B cell (primary cell): ENCODE measurements at regions not wholly inside any gene's neighbourhood (a gene's known extent, or its start where the extent isn't known, plus 50 kb on each side); places are given as distances from the start of the nearest gene placed in this dataset.

Experiments used
- ATAC-seq: fragments of 200-7000 bp; cut with Tn5 transposase; one replicate; pipeline ENCODE4 v1.10.0; 2021; ENCODE audit warnings: low read depth, mild to moderate bottlenecking, moderate number of reproducible peaks, moderate library complexity
- CTCF ChIA-PET: fragments of 350-600 bp; sonication (Branson Sonifier 250); formaldehyde crosslinking; loops from one replicate; lab custom pipeline; 2021; ENCODE audit warnings: antibody characterized with exemption, inconsistent platforms; lab: Charles Lee
- POLR2A ChIA-PET: fragments of 350-600 bp; sonication (Branson Sonifier 250); formaldehyde crosslinking; loops from one replicate; lab custom pipeline; 2021; ENCODE audit warnings: antibody characterized with exemption; lab: Charles Lee
- DNase-seq: peaks from one replicate; pipeline ENCODE4 v3.0.0; 2013
- H2AFZ ChIP-seq: 2 replicates; pipeline ENCODE4 v1.6.1; 2012; ENCODE audit warnings: mild to moderate bottlenecking, low read depth, low read length; ENCODE audit not compliant: insufficient read depth, poor library complexity, severe bottlenecking
- H3K27ac ChIP-seq, 2 donors: 1 replicate in 1 of 2; 2 replicates in 1 of 2; pipeline ENCODE4 v1.5.1; 2012 to 2013; ENCODE audit warnings: low read length in 2 of 2, mild to moderate bottlenecking in 2 of 2, moderate library complexity in 1 of 2
- H3K27me3 ChIP-seq, 4 experiments: fragments of 200-600 bp in 1 of 4; sonication (generic) in 1 of 4; replicated peaks in 1 of 4; 1 replicate in 2 of 4; 2 replicates in 2 of 4; pipeline versions ENCODE4 v1.6.1 to v1.7.0; 2013 to 2016; ENCODE audit warnings: low read length in 3 of 4, mild to moderate bottlenecking in 2 of 4, mixed read lengths in 1 of 4, moderate library complexity in 1 of 4; ENCODE audit not compliant: insufficient read depth in 4 of 4, control insufficient read depth in 3 of 4; ENCODE audit errors: control extremely low read depth in 1 of 4
- H3K36me3 ChIP-seq, 2 experiments: replicated peaks in 1 of 2; 1 replicate in 1 of 2; 2 replicates in 1 of 2; pipeline versions ENCODE4 v1.6.1 to v1.7.1; 2013; ENCODE audit warnings: low read length in 1 of 2; ENCODE audit not compliant: insufficient read depth in 2 of 2, control insufficient read depth in 1 of 2; ENCODE audit errors: control extremely low read depth in 1 of 2, extremely low read depth in 1 of 2
- H3K4me1 ChIP-seq, 2 donors: fragments of 200-600 bp in 1 of 2; sonication (generic) in 1 of 2; 1 replicate in 1 of 2; 2 replicates in 1 of 2; pipeline versions ENCODE4 v1.5.1 to v1.6.1; 2013 to 2017; ENCODE audit warnings: low read length in 2 of 2; ENCODE audit not compliant: control insufficient read depth in 2 of 2, insufficient read depth in 2 of 2
- H3K4me2 ChIP-seq: replicated peaks from 2 replicates; pipeline ENCODE3; 2012; ENCODE audit warnings: mild to moderate bottlenecking, low read depth, low read length; ENCODE audit not compliant: poor library complexity, severe bottlenecking
- H3K4me3 ChIP-seq, 5 experiments: fragments of 200-600 bp in 1 of 5; sonication (generic) in 1 of 5; 1 replicate in 3 of 5; 2 replicates in 2 of 5; pipeline versions ENCODE4 v1.5.1 to v1.7.0; 2011 to 2016; ENCODE audit warnings: low read length in 4 of 5, mild to moderate bottlenecking in 4 of 5, low read depth in 2 of 5, control low read depth in 1 of 5, moderate library complexity in 1 of 5; ENCODE audit not compliant: insufficient read depth in 1 of 5; ENCODE audit errors: control extremely low read depth in 1 of 5, extremely low read depth in 1 of 5
- H3K79me2 ChIP-seq: fragments of 200-600 bp; sonication (generic); one replicate; pipeline ENCODE4 v1.6.0; 2016; ENCODE audit warnings: low read length; ENCODE audit not compliant: control insufficient read depth, insufficient read depth
- H3K9ac ChIP-seq: fragments of 200-600 bp; sonication (generic); 2 replicates; pipeline ENCODE4 v1.6.1; 2017; ENCODE audit warnings: mild to moderate bottlenecking, low read length, moderate library complexity
- H3K9me3 ChIP-seq, 3 donors: one replicate each; pipeline versions ENCODE4 v1.6.1 to v1.7.1; 2013; ENCODE audit warnings: low read length in 2 of 3; ENCODE audit not compliant: control insufficient read depth in 2 of 3, insufficient read depth in 1 of 3; ENCODE audit errors: control extremely low read depth in 1 of 3
- H4K20me1 ChIP-seq: 2 replicates; pipeline ENCODE4 v1.6.0; 2012; ENCODE audit warnings: mild to moderate bottlenecking, low read length; ENCODE audit not compliant: insufficient read depth, control insufficient read depth, poor library complexity, severe bottlenecking
- H3K27ac Mint-ChIP-seq: one replicate; pipeline ENCODE4 v1.8.0; 2021; ENCODE audit warnings: mixed read lengths
- H3K27me3 Mint-ChIP-seq: one replicate; pipeline ENCODE4 v1.8.0; 2021; ENCODE audit warnings: mixed read lengths
- H3K4me1 Mint-ChIP-seq: one replicate; pipeline ENCODE4 v1.8.0; 2021; ENCODE audit warnings: mixed read lengths
- H3K4me3 Mint-ChIP-seq: one replicate; pipeline ENCODE4 v1.8.0; 2021; ENCODE audit warnings: mixed read lengths
- H3K9me3 Mint-ChIP-seq: one replicate; pipeline ENCODE4 v1.8.0; 2022; ENCODE audit warnings: mixed read lengths; ENCODE audit not compliant: insufficient read depth
- EZH2 ChIP-seq: IDR thresholded peaks from 2 replicates; pipeline ENCODE4 v1.6.1; 2012; ENCODE audit warnings: borderline replicate concordance, low read depth, mild to moderate bottlenecking, moderate library complexity, low read length; ENCODE audit not compliant: insufficient read depth, poor library complexity, severe bottlenecking
- WGBS: methylation state at CpG from one replicate; pipeline ENCODE4 v1.1.5; 2013; ENCODE audit warnings: missing lambda C conversion rate; ENCODE audit not compliant: insufficient coverage; 5-methylcytosine and 5-hydroxymethylcytosine counted together
- intact Hi-C: fragments of 100-400 bp; cut with micrococcal nuclease; formaldehyde crosslinking; loops from one replicate; pipeline ENCODE4 v1.10.0; 2022
- TF ChIP-seq, protein P1 (sequence below): fragments of 200-600 bp; IDR thresholded peaks from one replicate; pipeline ENCODE4 v1.8.0; 2022; ENCODE audit warnings: antibody characterized with exemption, mild to moderate bottlenecking

DNA sequence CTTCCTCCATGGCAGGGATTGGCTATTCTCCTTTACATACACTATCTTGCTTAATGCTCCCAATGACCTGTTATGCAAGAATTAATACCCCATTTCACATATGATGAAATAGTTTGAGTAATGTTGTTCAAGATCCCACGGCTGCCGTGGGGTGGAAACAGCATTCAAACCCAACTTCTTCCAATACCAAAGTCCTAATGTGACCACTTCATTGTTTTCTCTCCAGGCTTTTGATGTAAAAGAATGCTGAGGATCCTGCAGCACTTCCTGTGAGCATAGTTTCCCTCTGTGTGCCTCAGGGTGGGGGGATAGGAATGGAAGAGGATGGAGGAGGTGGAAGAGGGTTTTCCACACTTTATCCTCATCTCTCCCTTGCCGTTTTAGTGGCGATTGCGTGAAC is 199.4 kb downstream of the IRS1 start:
- no peak for TF ChIP-seq EZH2
- TF ChIP-seq, protein P1, sequence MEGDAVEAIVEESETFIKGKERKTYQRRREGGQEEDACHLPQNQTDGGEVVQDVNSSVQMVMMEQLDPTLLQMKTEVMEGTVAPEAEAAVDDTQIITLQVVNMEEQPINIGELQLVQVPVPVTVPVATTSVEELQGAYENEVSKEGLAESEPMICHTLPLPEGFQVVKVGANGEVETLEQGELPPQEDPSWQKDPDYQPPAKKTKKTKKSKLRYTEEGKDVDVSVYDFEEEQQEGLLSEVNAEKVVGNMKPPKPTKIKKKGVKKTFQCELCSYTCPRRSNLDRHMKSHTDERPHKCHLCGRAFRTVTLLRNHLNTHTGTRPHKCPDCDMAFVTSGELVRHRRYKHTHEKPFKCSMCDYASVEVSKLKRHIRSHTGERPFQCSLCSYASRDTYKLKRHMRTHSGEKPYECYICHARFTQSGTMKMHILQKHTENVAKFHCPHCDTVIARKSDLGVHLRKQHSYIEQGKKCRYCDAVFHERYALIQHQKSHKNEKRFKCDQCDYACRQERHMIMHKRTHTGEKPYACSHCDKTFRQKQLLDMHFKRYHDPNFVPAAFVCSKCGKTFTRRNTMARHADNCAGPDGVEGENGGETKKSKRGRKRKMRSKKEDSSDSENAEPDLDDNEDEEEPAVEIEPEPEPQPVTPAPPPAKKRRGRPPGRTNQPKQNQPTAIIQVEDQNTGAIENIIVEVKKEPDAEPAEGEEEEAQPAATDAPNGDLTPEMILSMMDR = no peak
- intact Hi-C loops = no loop called here
- Histone ChIP-seq H4K20me1 (no peaks in the 10 kb centered on the region), H3K4me1 (no peaks in the 10 kb centered on the region), H3K79me2 (no peaks in the 10 kb centered on the region), H2AFZ (no peak overlapping the region), H3K9ac (no peak overlapping the region), H3K36me3 (no peaks in the 10 kb centered on the region), H3K4me2 (no peak overlapping the region), H3K27me3 (peaks cover 0 to 4% (median 1%) of the 10 kb centered on the region in 4 experiments), H3K4me3 (no peak overlapping the region), H3K27ac (no peak overlapping the region), H3K9me3 (no peaks in the 10 kb centered on the region)
- Mint-ChIP-seq H3K4me3 (no peak overlapping the region), H3K9me3 (no peaks in the 10 kb centered on the region), H3K27me3 (peaks cover 26% of the 10 kb centered on the region), H3K27ac (no peak overlapping the region), H3K4me1 (no peaks in the 10 kb centered on the region)
- POLR2A ChIA-PET = no interaction called here
- CTCF ChIA-PET = no interaction called here
- no peak for DNase-seq
- ATAC-seq = no peak
- no CpG with 5 or more reads among the region's 5 CpGs for WGBS

DNA sequence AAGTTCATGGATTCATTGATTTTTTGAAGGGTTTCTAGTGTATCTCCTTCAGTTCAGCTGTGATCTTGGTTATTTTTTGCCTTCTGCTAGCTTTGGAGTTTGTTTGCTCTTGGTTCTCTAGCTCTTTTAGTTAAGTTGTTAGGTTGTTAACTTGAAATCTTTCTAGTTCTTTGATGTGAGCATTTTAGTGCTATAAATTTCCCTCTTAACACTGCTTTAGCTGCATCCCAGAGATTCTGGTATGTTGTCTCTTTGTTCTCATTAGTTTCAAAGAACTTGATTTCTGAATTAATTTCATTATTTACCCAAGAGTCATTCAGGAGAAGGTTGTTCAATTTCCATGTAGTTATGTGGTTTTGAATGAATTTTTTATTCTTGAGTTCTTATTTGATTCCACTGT is 210.6 kb downstream of the IRS1 start:
- H3K4me3 ChIP-seq = no peak overlapping the region
- CTCF ChIA-PET = no interaction called here

More for the DNA sequence above, 210.6 kb downstream of the IRS1 start:
- Histone ChIP-seq H3K9ac (no peak overlapping the region), H3K9me3 (peaks cover 0 to 8% (median 0%) of the 10 kb centered on the region in 3 donors), H3K4me2 (no peak overlapping the region), H2AFZ (no peak overlapping the region), H3K36me3 (no peaks in the 10 kb centered on the region), H3K79me2 (no peaks in the 10 kb centered on the region), H3K27ac (no peak overlapping the region), H3K4me1 (no peaks in the 10 kb centered on the region), H4K20me1 (no peaks in the 10 kb centered on the region), H3K27me3 (peaks cover 0 to 6% (median 0%) of the 10 kb centered on the region in 4 experiments)
- Mint-ChIP-seq H3K27me3 (peaks cover 10% of the 10 kb centered on the region), H3K27ac (no peak overlapping the region), H3K4me1 (no peaks in the 10 kb centered on the region), H3K9me3 (no peaks in the 10 kb centered on the region), H3K4me3 (no peak overlapping the region)
- POLR2A ChIA-PET = no interaction called here
- ATAC-seq (no peak), DNase-seq (no peak)
- TF ChIP-seq, protein P1 = no peak
- no peak for TF ChIP-seq EZH2
- intact Hi-C loops = no loop called here
